Ovary (tissue), 3 donors: ENCODE measurements at regions not wholly inside any gene's neighbourhood (a gene's known extent, or its start where the extent isn't known, plus 50 kb on each side); places are given as distances from the start of the nearest gene placed in this dataset.

Experiments used
- POLR2A ChIP-seq: fragments of 450-650 bp; IDR thresholded peaks from one replicate; pipeline ENCODE4 v1.6.1; 2017; ENCODE audit warnings: antibody characterized with exemption, mild to moderate bottlenecking, moderate library complexity
- TF ChIP-seq, protein P1 (sequence below), 3 donors: fragments of 450-650 bp in 2 of 3; fragments of 200-600 bp in 1 of 3; IDR thresholded peaks; one replicate each; pipeline versions ENCODE4 v1.5.1 to v1.8.0; 2016 to 2022; ENCODE audit warnings: antibody characterized with exemption in 3 of 3, mild to moderate bottlenecking in 1 of 3
- donor health status: DM: no; HTN: no; CAD: no.

DNA sequence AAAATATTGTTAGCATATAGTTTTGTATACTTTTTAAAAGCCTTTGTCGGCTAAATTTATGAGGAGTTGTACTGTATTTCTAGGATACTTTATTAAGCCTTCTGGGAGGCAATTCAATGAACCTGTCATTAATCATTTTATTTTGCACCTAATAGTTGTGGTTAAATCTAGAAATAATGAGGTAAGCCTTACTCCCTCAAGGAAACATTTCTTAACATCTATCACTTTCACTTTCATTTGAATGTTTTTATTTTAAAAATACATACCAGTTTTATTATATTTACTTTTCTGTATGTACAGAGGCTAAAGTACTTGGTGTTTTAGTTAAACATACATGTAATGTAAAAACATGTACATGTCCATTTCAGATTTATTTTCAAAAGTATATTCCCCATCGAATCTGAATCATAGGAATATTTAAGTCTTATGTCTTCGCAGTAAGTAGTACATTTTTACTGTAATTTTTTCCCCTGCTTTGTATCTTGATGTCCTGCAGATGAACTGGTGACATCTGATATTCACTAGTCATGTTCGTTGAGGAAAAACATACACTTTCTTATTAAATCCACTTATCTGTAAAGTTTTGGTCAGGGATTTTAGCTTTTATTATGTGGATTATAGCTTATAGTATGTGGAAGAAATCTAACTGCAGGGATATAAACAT, 82.8 kb downstream of the DISP1 start:
- TF ChIP-seq, protein P1, sequence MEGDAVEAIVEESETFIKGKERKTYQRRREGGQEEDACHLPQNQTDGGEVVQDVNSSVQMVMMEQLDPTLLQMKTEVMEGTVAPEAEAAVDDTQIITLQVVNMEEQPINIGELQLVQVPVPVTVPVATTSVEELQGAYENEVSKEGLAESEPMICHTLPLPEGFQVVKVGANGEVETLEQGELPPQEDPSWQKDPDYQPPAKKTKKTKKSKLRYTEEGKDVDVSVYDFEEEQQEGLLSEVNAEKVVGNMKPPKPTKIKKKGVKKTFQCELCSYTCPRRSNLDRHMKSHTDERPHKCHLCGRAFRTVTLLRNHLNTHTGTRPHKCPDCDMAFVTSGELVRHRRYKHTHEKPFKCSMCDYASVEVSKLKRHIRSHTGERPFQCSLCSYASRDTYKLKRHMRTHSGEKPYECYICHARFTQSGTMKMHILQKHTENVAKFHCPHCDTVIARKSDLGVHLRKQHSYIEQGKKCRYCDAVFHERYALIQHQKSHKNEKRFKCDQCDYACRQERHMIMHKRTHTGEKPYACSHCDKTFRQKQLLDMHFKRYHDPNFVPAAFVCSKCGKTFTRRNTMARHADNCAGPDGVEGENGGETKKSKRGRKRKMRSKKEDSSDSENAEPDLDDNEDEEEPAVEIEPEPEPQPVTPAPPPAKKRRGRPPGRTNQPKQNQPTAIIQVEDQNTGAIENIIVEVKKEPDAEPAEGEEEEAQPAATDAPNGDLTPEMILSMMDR (IDR thresholded peaks at IDR 0.05), result no peak
- TF ChIP-seq POLR2A, result no peak
